H1 (cell line): ENCODE measurements at regions not wholly inside any gene's neighbourhood (a gene's known extent, or its start where the extent isn't known, plus 50 kb on each side); places are given as distances from the start of the nearest gene placed in this dataset.

Source experiments
- CHD7 ChIP-seq: fragments of 300-600 bp; sonication (generic); IDR thresholded peaks from 2 replicates; pipeline ENCODE4 v1.7.1; 2012; ENCODE audit warnings: low read length, moderate library complexity, mild to moderate bottlenecking, inconsistent platforms; ENCODE audit not compliant: insufficient replicate concordance
- EP300 ChIP-seq, 2 experiments: IDR thresholded peaks; 1 replicate in 1 of 2; 2 replicates in 1 of 2; pipeline ENCODE4 v1.6.1; 2011 to 2012; ENCODE audit warnings: low read depth in 2 of 2, low read length in 2 of 2, mild to moderate bottlenecking in 2 of 2, borderline replicate concordance in 1 of 2, inconsistent platforms in 1 of 2, moderate library complexity in 1 of 2

GRCh38 chrX:5536261-5536660 is 692.4 kb downstream of the NLGN4X start (continued):
- no peak for TF ChIP-seq CHD7
- no peak for TF ChIP-seq EP300 (IDR thresholded peaks at IDR 0.05; ENCODE audit: borderline replicate concordance in 1 of 2, low read depth in 2 of 2, low read length in 2 of 2)
